Fibroblast of the conjunctiva (primary cell): ENCODE measurements at regions not wholly inside any gene's neighbourhood (a gene's known extent, or its start where the extent isn't known, plus 50 kb on each side); places are given as distances from the start of the nearest gene placed in this dataset.

ENCODE experiments used
- DNase-seq: peaks from one replicate; pipeline ENCODE4 v3.0.0-alpha.2; 2010; ENCODE audit warnings: low read depth

DNA sequence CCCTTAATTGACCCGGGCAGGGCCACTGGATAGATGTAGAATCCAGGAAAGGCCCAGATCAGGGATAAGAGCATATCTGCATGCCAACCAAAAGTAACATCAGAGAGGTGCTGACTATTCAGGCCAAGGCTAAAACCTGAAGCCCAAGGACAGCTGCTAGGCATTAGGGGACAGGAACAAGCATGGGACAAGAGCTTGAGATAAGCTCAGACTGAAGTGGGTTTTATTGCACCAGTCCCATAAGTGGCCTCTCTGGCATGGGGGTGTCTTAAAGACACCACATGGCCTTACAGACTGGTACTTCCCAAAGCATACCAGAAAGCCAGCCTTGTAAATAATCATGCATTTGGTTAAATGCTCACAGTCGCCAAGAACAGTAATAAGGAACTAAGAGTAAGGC, 376.1 kb downstream of the FBXW7 start:
- DNase-seq, result no peak

DNA sequence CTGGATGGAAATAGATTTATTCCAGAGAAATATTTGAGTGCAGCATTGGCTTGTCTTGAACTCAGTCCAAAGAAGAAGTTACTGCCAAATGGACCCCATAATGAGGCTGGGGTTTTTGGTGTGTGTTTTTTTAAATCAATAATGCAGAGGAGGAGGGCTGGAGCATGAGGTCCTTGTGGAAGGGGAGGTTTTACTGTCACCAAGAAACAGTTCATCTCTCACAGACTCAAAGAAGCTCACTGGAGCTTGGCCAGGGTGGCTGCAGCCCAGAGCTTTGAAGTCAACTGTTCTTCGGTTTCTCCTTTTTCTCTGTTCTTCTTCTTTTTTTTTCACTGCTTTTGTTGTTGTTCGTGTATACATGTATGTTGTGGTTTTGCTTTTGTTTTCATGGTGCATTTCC, 377.7 kb downstream of the FBXW7 start:
- DNase-seq, result no peak

GRCh38 chr4:152157629-152158028, 378.3 kb downstream of the FBXW7 start:
- no peak for DNase-seq

- DNase-seq, result no peak
These were observed 379.4 kb downstream of the FBXW7 start for GRCh38 chr4:152156442-152156841.

DNA sequence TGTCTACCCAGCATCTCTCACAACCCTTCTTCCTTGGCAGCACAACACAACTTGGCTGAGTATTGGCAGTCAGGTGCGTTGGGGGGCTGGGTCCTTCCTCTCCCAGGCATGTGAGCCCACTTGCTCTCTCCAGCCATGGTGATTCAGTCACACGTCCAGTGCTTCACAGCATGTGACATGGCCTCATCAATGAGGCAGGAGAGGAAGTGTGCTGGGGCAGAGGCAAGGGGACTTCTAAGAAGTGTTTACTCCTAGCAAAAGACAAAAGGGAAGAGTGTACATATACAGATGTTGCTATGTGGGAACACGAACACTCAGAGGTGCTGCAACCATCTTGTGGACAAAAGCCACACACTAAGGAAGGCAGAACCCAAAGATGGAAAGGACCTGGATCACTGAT, 380.8 kb downstream of the FBXW7 start:
- no peak for DNase-seq

GRCh38 chr4:152154433-152154832, 381.5 kb downstream of the FBXW7 start:
- no peak for DNase-seq

DNA sequence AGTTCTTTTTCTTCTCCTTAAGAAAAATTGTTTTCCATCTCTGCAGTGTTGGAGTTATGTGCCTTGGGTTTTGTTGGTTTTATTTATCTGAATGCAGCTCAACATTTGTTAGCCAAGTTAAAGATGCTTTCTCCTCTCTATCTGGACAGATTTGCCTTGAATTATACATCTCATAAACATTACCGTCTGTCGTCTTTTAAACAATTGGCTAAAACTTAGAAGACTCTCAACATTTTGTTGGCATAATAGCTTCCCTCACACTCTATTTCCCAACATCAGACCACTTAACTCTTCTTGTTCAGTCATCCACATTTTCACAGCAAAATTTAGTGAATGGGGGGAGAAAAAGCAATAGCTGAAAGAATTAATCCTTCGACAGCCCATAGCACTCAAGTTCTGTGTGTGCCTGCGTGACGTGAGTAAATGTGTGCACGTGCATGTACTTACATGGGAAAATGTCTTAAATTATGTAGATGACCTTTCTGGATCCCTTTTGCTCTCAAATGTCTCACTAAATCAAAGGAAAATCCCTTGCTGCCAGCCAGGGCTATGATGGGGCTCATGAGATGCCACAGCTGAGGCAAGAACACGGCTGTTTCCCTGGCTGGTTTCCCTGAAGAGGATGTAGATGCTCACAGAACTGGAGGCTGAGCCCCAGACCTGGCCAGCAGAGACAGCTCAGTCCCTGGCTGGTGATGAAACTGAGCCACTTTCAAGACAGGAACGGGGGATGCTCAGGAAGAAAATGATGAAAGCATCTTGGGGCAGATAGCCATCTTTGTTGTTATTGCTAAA, 382.2 kb downstream of the FBXW7 start:
- no peak for DNase-seq

- no peak for DNase-seq
These were observed 385.7 kb downstream of the FBXW7 start for GRCh38 chr4:152150214-152150613.

GRCh38 chr4:152149745-152150144, 386.1 kb downstream of the FBXW7 start:
- DNase-seq, result no peak

GRCh38 chr4:152148057-152148456, 387.2 kb upstream of the GATB start:
- no peak for DNase-seq

DNA sequence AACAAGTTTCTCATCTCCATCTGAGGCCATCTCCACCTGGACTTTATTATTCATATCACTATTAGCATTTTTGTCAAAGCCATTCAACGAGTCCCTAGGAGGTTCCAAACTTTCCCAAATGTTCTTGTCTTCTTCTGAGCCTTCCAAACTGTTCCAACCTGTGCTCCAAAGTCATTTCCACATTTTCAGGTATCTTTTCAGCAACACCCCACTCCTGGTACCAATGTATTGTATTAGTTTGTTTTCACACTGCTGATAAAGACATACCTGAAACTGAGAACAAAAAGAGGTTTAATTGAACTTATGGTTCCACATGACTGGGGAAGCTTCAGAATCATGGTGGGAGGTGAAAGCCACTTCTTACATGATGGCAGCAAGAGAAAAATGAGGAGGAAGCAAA, 385.4 kb upstream of the GATB start:
- DNase-seq, result no peak

- DNase-seq, result no peak
These were observed 383.0 kb upstream of the GATB start for GRCh38 chr4:152143806-152144205.

DNA sequence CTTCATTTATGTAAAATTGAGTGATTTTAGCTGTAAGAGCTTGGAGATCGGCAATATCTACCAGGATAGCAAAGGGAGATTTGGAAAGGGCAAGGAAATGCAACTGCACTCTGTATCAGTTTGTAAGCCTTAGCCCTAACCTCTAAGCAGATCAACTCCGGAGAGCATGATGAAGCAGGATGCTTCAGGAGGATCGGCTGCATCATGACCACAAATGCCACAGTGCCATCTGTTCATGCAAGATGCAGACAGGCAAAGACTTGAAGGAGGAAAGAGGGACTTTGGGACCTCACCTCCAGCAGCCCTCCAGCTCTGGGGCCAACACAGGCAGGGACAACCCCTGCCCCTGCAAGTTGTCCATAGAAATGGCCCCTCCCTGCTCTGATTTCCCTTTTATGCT, 377.6 kb upstream of the GATB start:
- no peak for DNase-seq

GRCh38 chr4:152132776-152133175, 372.0 kb upstream of the GATB start:
- no peak for DNase-seq

GRCh38 chr4:152128356-152128755, 367.5 kb upstream of the GATB start:
- DNase-seq, result no peak

DNA sequence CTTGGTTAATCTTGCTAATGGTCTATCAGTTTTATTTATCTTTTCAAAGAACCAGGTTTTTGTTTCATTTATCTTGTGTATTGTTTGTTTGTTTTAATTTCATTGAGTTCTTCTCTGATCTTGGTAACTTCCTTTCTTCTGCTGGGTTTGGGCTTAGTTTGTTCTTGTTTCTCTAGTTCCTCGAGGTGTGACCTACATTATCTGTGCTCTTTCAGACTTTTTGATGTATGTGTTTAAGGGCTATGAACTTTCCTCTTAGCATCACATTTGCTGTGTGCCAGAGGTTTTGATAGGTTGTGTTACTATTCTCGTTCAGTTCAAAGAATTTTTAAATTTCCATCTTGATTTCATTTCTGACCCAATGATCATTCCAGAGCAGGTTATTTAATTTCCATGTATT, 365.4 kb upstream of the GATB start:
- no peak for DNase-seq

- DNase-seq, result no peak
These were observed 358.2 kb upstream of the GATB start for GRCh38 chr4:152118819-152119553.

DNA sequence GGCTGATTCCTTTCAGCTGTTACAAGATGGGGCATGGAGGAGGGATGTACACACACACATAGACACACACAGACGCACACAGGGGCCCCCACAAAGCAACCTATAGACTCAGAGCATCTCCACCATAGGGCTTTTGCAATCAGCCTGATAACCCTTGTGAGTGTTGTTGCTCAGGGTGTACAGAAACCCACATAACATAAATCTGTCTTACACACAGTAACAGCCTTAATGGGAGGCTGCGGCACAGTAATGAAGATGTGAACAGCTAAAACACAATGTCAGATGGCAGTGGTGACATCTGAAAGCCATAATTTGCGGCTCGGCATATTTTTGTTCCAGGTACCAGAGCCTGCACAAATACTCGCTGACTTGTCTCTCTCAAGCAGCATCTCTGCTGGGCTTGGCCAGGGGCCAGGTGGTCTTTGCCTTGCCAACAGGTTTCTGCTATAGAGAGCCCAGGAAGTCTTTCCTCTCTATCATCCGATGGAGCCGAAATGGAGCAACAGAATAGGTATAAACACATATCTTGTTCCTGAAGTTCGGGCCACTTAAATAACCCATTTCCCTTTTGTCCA, 357.2 kb upstream of the GATB start:
- DNase-seq, result no peak

DNA sequence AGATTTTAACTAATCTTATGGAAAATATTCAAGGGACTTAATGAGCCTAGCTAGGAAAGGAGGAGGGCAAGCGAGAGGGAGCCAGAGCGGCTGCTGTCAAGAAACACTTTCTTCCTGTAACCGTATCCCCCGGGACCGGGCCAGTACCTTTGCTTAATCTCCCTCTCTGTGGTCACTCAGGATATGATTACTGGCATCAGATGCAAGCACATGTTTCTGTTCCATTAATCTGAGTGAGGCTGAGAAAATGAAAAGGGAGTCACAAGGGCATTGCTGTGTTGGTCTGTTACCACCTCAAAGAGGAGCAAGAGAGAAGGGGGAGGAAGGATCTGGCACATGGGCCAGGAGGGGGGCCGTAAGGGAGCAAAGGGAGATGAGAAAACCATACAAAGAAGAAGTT, 356.7 kb upstream of the GATB start:
- no peak for DNase-seq

DNA sequence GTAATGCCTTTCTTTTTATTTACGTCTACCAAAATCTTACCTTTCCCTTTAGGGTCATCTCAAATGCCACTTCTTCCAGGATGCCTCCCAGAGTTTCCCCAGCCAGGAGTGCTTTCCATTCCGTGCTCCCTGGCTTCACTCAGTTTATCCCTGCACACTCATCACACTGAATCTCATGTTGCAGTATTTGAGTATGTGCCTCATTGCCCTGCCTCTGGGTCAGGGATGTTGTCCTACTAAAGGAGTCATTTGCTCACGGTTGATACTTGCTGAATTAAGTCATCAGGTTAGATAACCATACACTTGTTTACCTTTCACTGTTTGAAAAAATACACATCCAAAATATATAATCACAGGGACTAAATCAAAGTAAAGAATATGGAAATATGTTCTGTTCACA, 356.2 kb upstream of the GATB start:
- DNase-seq, result no peak

DNA sequence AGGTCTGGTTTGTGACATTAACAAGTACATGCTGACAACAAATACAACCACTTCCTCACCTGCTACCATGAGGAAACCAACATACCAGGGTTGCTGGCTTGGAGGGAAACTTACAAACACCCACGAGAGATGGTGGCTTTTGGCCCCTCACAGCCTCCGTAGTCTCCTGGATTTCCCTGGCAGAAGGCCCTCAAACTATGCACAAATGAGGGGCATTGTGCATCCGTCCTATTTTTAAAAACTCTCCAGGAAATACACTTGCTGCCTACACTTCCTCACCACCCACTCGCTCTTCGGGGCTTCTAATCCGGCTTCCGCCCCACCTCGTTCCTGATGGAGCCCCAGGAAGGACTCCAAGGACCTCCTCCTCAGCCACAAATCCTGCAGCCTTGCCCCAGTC, 355.0 kb upstream of the GATB start:
- DNase-seq, result no peak

DNA sequence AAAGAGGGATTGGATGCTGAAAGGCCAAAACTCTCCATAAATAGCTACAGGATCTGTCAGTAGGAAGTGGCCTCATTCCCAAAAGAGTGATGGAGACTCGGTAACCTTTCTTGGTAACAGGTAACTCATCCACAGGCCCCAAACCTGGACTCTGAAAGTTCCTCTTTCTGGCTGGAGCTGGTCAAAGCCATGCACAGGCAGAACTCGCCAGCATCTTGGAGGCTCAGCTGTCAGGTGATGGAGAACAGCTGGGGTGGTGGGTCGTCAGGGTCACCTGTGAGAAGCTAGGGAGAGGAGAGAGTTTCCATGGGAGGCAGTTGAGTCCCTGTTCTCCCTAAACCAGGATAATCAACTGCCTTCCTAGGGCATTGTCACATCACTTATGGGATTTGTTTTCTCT, 354.3 kb upstream of the GATB start:
- no peak for DNase-seq

- DNase-seq, result no peak
These were observed 353.8 kb upstream of the GATB start for GRCh38 chr4:152114562-152114961.
